Fibroblast of lung (primary cell): ENCODE measurements at regions not wholly inside any gene's neighbourhood (a gene's known extent, or its start where the extent isn't known, plus 50 kb on each side); places are given as distances from the start of the nearest gene placed in this dataset.

ENCODE experiments used
- EZH2 ChIP-seq: IDR thresholded peaks from 2 replicates; pipeline ENCODE4 v1.5.1; 2012; ENCODE audit warnings: low read length, control low read depth, mild to moderate bottlenecking; ENCODE audit errors: missing control alignments
- TF ChIP-seq, protein P1 (sequence below), 2 donors: IDR thresholded peaks in 1 of 2; conservative IDR thresholded peaks in 1 of 2; 1 replicate in 1 of 2; 2 replicates in 1 of 2; pipeline ENCODE4 v1.5.1; 2011 to 2012; ENCODE audit warnings: low read length in 2 of 2, control low read depth in 1 of 2, inconsistent platforms in 1 of 2, low read depth in 1 of 2, mild to moderate bottlenecking in 1 of 2

GRCh38 chr2:17252258-17252657 is 266.0 kb downstream of the RAD51AP2 start:
- TF ChIP-seq, protein P1, sequence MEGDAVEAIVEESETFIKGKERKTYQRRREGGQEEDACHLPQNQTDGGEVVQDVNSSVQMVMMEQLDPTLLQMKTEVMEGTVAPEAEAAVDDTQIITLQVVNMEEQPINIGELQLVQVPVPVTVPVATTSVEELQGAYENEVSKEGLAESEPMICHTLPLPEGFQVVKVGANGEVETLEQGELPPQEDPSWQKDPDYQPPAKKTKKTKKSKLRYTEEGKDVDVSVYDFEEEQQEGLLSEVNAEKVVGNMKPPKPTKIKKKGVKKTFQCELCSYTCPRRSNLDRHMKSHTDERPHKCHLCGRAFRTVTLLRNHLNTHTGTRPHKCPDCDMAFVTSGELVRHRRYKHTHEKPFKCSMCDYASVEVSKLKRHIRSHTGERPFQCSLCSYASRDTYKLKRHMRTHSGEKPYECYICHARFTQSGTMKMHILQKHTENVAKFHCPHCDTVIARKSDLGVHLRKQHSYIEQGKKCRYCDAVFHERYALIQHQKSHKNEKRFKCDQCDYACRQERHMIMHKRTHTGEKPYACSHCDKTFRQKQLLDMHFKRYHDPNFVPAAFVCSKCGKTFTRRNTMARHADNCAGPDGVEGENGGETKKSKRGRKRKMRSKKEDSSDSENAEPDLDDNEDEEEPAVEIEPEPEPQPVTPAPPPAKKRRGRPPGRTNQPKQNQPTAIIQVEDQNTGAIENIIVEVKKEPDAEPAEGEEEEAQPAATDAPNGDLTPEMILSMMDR (conservative IDR thresholded peaks at IDR 0.05 in 1 of 2, IDR thresholded peaks at IDR 0.05 in 1 of 2; ENCODE audit: low read depth in 1 of 2, low read length in 2 of 2), result no peak
- no peak for TF ChIP-seq EZH2
